ENCODE measurements at regions not wholly inside any gene's neighbourhood (a gene's known extent, or its start where the extent isn't known, plus 50 kb on each side); places are given as distances from the start of the nearest gene placed in this dataset.

- peaks cover 3% of the 10 kb centered on the region for H3K27me3 ChIP-seq (ENCODE audit: insufficient read depth, poor library complexity, severe bottlenecking)
- DNase-seq (ENCODE audit: low read depth in 1 of 2, low spot score in 1 of 2): no peak
- TF ChIP-seq SPI1 (IDR thresholded peaks at IDR 0.05; ENCODE audit: borderline replicate concordance, low read depth) (no peak), POLR2AphosphoS5 (IDR thresholded peaks at IDR 0.05; ENCODE audit: low read depth) (no peak), GABPA (IDR thresholded peaks at IDR 0.05; ENCODE audit: low read depth) (no peak)
- TF ChIP-seq, protein P1, sequence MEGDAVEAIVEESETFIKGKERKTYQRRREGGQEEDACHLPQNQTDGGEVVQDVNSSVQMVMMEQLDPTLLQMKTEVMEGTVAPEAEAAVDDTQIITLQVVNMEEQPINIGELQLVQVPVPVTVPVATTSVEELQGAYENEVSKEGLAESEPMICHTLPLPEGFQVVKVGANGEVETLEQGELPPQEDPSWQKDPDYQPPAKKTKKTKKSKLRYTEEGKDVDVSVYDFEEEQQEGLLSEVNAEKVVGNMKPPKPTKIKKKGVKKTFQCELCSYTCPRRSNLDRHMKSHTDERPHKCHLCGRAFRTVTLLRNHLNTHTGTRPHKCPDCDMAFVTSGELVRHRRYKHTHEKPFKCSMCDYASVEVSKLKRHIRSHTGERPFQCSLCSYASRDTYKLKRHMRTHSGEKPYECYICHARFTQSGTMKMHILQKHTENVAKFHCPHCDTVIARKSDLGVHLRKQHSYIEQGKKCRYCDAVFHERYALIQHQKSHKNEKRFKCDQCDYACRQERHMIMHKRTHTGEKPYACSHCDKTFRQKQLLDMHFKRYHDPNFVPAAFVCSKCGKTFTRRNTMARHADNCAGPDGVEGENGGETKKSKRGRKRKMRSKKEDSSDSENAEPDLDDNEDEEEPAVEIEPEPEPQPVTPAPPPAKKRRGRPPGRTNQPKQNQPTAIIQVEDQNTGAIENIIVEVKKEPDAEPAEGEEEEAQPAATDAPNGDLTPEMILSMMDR (IDR thresholded peaks at IDR 0.05; ENCODE audit: insufficient read depth, low read length): no peak
- TF ChIP-seq, protein P2, sequence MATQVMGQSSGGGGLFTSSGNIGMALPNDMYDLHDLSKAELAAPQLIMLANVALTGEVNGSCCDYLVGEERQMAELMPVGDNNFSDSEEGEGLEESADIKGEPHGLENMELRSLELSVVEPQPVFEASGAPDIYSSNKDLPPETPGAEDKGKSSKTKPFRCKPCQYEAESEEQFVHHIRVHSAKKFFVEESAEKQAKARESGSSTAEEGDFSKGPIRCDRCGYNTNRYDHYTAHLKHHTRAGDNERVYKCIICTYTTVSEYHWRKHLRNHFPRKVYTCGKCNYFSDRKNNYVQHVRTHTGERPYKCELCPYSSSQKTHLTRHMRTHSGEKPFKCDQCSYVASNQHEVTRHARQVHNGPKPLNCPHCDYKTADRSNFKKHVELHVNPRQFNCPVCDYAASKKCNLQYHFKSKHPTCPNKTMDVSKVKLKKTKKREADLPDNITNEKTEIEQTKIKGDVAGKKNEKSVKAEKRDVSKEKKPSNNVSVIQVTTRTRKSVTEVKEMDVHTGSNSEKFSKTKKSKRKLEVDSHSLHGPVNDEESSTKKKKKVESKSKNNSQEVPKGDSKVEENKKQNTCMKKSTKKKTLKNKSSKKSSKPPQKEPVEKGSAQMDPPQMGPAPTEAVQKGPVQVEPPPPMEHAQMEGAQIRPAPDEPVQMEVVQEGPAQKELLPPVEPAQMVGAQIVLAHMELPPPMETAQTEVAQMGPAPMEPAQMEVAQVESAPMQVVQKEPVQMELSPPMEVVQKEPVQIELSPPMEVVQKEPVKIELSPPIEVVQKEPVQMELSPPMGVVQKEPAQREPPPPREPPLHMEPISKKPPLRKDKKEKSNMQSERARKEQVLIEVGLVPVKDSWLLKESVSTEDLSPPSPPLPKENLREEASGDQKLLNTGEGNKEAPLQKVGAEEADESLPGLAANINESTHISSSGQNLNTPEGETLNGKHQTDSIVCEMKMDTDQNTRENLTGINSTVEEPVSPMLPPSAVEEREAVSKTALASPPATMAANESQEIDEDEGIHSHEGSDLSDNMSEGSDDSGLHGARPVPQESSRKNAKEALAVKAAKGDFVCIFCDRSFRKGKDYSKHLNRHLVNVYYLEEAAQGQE (IDR thresholded peaks at IDR 0.05; ENCODE audit: insufficient replicate concordance, low read depth): no peak
- H3K4me3 ChIP-seq (replicated peaks; ENCODE audit: insufficient read depth, low read length): no peak overlapping the region
- no peak overlapping the region for H3K27ac ChIP-seq (replicated peaks)
These were observed 195.2 kb downstream of the UQCRFS1 start for GRCh38 chr19:29017788-29018187.

- no peak for DNase-seq (ENCODE audit: low read depth in 1 of 2, low spot score in 1 of 2)
- TF ChIP-seq, protein P2 (IDR thresholded peaks at IDR 0.05; ENCODE audit: insufficient replicate concordance, low read depth): no peak
- no peak for TF ChIP-seq POLR2AphosphoS5 (IDR thresholded peaks at IDR 0.05; ENCODE audit: low read depth)
- TF ChIP-seq, protein P1 (IDR thresholded peaks at IDR 0.05; ENCODE audit: insufficient read depth, low read length): no peak
These were observed 195.8 kb downstream of the UQCRFS1 start for GRCh38 chr19:29016926-29017760.

GRCh38 chr19:29016353-29016752 is 196.6 kb downstream of the UQCRFS1 start:
- TF ChIP-seq, protein P2 (IDR thresholded peaks at IDR 0.05; ENCODE audit: insufficient replicate concordance, low read depth): no peak
- no peak for TF ChIP-seq POLR2AphosphoS5 (IDR thresholded peaks at IDR 0.05; ENCODE audit: low read depth)
- TF ChIP-seq SPI1 (IDR thresholded peaks at IDR 0.05; ENCODE audit: borderline replicate concordance, low read depth): no peak
- TF ChIP-seq GABPA (IDR thresholded peaks at IDR 0.05; ENCODE audit: low read depth): no peak
- TF ChIP-seq, protein P1 (IDR thresholded peaks at IDR 0.05; ENCODE audit: insufficient read depth, low read length): no peak
- Histone ChIP-seq H3K27me3 (ENCODE audit: insufficient read depth, poor library complexity, severe bottlenecking) (peaks cover 3% of the 10 kb centered on the region), H3K27ac (replicated peaks) (no peak overlapping the region), H3K4me3 (replicated peaks; ENCODE audit: insufficient read depth, low read length) (no peak overlapping the region)
- no peak for DNase-seq (ENCODE audit: low read depth in 1 of 2, low spot score in 1 of 2)

More at GRCh38 chr19:29016926-29017760, 195.8 kb downstream of the UQCRFS1 start:
- Histone ChIP-seq H3K4me3 (replicated peaks; ENCODE audit: insufficient read depth, low read length) (no peak overlapping the region), H3K27me3 (ENCODE audit: insufficient read depth, poor library complexity, severe bottlenecking) (peaks cover 3% of the 10 kb centered on the region), H3K27ac (replicated peaks) (no peak overlapping the region)
